GM23338 (cell line): ENCODE measurements at regions not wholly inside any gene's neighbourhood (a gene's known extent, or its start where the extent isn't known, plus 50 kb on each side); places are given as distances from the start of the nearest gene placed in this dataset.

Experiments
- ATAC-seq: fragments of 200-7000 bp; cut with Tn5 transposase; 3 replicates; pipeline ENCODE4 v1.9.1; 2020
- DNase-seq: peaks from one replicate; pipeline ENCODE4 v3.0.0-alpha.2; 2015; ENCODE audit warnings: low spot score
- H2AFZ ChIP-seq: fragments of 200-600 bp; sonication (generic); 2 replicates; pipeline ENCODE4 v1.8.0; 2016; ENCODE audit warnings: antibody characterized with exemption, mild to moderate bottlenecking, moderate library complexity
- H3F3A ChIP-seq: fragments of 200-600 bp; sonication (generic); replicated peaks from 2 replicates; pipeline ENCODE4 v1.8.0; 2017; ENCODE audit warnings: antibody characterized with exemption, mixed run types, low read depth
- H3K27ac ChIP-seq: fragments of 200-600 bp; sonication (generic); 2 replicates; pipeline ENCODE4 v1.6.1; 2016; ENCODE audit warnings: low read depth
- H3K27me3 ChIP-seq: fragments of 200-600 bp; sonication (generic); 2 replicates; pipeline ENCODE4 v1.8.0; 2016; ENCODE audit warnings: mild to moderate bottlenecking, mixed run types, moderate library complexity; ENCODE audit not compliant: insufficient read depth
- H3K36me3 ChIP-seq: fragments of 200-600 bp; sonication (generic); 2 replicates; pipeline ENCODE4 v1.8.0; 2016; ENCODE audit warnings: mild to moderate bottlenecking; ENCODE audit not compliant: insufficient read depth
- H3K4me1 ChIP-seq: fragments of 200-600 bp; sonication (generic); 2 replicates; pipeline ENCODE4 v1.8.0; 2016; ENCODE audit warnings: mild to moderate bottlenecking, moderate library complexity; ENCODE audit not compliant: insufficient read depth
- H3K4me2 ChIP-seq: fragments of 200-600 bp; sonication (generic); 2 replicates; pipeline ENCODE4 v1.7.1; 2017; ENCODE audit warnings: mixed run types
- H3K4me3 ChIP-seq: fragments of 200-600 bp; sonication (generic); 2 replicates; pipeline ENCODE4 v1.6.1; 2016; ENCODE audit warnings: mixed run types
- H3K79me2 ChIP-seq: fragments of 200-600 bp; sonication (generic); replicated peaks from 2 replicates; pipeline ENCODE4 v1.8.0; 2017; ENCODE audit warnings: mild to moderate bottlenecking; ENCODE audit not compliant: insufficient read depth
- H3K9me2 ChIP-seq: fragments of 200-600 bp; sonication (generic); 2 replicates; pipeline ENCODE4 v1.8.0; 2017; ENCODE audit not compliant: insufficient read depth
- H4K20me1 ChIP-seq: fragments of 200-600 bp; sonication (generic); replicated peaks from 2 replicates; pipeline ENCODE4 v1.8.0; 2017; ENCODE audit warnings: mild to moderate bottlenecking; ENCODE audit not compliant: insufficient read depth
- H3K27ac Mint-ChIP-seq: 2 replicates; pipeline ENCODE4 v1.8.0; 2020; ENCODE audit warnings: inconsistent platforms, mild to moderate bottlenecking, moderate library complexity, mixed read lengths
- H3K27me3 Mint-ChIP-seq: 3 replicates; pipeline ENCODE4 v1.8.0; 2022; ENCODE audit warnings: low read depth, mild to moderate bottlenecking, moderate library complexity, mixed read lengths, inconsistent platforms; ENCODE audit not compliant: insufficient read depth, poor library complexity
- H3K36me3 Mint-ChIP-seq: 3 replicates; pipeline ENCODE4 v1.8.0; 2021; ENCODE audit warnings: low read depth, mild to moderate bottlenecking, inconsistent platforms, moderate library complexity, mixed read lengths
- H3K4me1 Mint-ChIP-seq: 3 replicates; pipeline ENCODE4 v1.8.0; 2020; ENCODE audit warnings: mild to moderate bottlenecking, inconsistent platforms, mixed read lengths
- H3K4me3 Mint-ChIP-seq: 3 replicates; pipeline ENCODE4 v1.8.0; 2021; ENCODE audit warnings: moderate library complexity, mild to moderate bottlenecking, inconsistent platforms, mixed read lengths
- H3K9me3 Mint-ChIP-seq: 3 replicates; pipeline ENCODE4 v1.8.0; 2020; ENCODE audit warnings: moderate library complexity, mild to moderate bottlenecking, inconsistent platforms, mixed read lengths
- CREB1 ChIP-seq: fragments of 250-450 bp; sonication (Bioruptor Pico); IDR thresholded peaks from 2 replicates; pipeline ENCODE4 v1.5.0; 2020; ENCODE audit warnings: low read depth, mild to moderate bottlenecking, moderate library complexity
- EZH2 ChIP-seq: fragments of 200-600 bp; sonication (generic); IDR thresholded peaks from one replicate; pipeline ENCODE4 v1.8.0; 2017; ENCODE audit warnings: antibody characterized with exemption, mild to moderate bottlenecking, low read depth; ENCODE audit not compliant: unreplicated experiment
- EZH2phosphoT487 ChIP-seq: fragments of 200-600 bp; sonication (generic); IDR thresholded peaks from one replicate; pipeline ENCODE4 v1.8.1; 2018; ENCODE audit warnings: antibody characterized with exemption; ENCODE audit not compliant: unreplicated experiment
- JUNB ChIP-seq: IDR thresholded peaks from one replicate; pipeline ENCODE4 v1.6.1; 2016; ENCODE audit warnings: antibody characterized with exemption; ENCODE audit not compliant: unreplicated experiment
- NANOG ChIP-seq: IDR thresholded peaks from 2 replicates; pipeline ENCODE4 v1.6.1; 2016; ENCODE audit warnings: antibody characterized with exemption, borderline replicate concordance
- POLR2AphosphoS5 ChIP-seq: IDR thresholded peaks from 2 replicates; pipeline ENCODE4 v1.6.1; 2016; ENCODE audit warnings: antibody characterized with exemption, low read depth
- STAT1 ChIP-seq: IDR thresholded peaks from one replicate; pipeline ENCODE4 v1.6.1; 2016; ENCODE audit warnings: antibody characterized with exemption; ENCODE audit not compliant: unreplicated experiment
- ZNF114 ChIP-seq: fragments of 250-450 bp; sonication (Bioruptor Pico); IDR thresholded peaks from 2 replicates; pipeline ENCODE4 v1.5.0; 2020; ENCODE audit warnings: mild to moderate bottlenecking, moderate library complexity
- ZNF331 ChIP-seq: fragments of 250-450 bp; sonication (Bioruptor Pico); IDR thresholded peaks from 2 replicates; pipeline ENCODE4 v1.5.0; 2020; ENCODE audit warnings: low read depth, mild to moderate bottlenecking, moderate library complexity
- TF ChIP-seq, protein P1 (sequence below): IDR thresholded peaks from one replicate; pipeline ENCODE4 v1.6.1; 2018; ENCODE audit warnings: antibody characterized with exemption; ENCODE audit not compliant: unreplicated experiment
- TF ChIP-seq, protein P2 (sequence below), 2 experiments: fragments of 200-600 bp in 1 of 2; sonication (generic) in 1 of 2; conservative IDR thresholded peaks; 2 replicates each; pipeline versions ENCODE4 v1.5.1 to v1.6.1; 2016 to 2017; ENCODE audit warnings: antibody characterized with exemption in 2 of 2, low read depth in 2 of 2, mild to moderate bottlenecking in 2 of 2, moderate library complexity in 1 of 2
- TF ChIP-seq, protein P3 (sequence below): fragments of 250-450 bp; sonication (Bioruptor Pico); IDR thresholded peaks from 2 replicates; pipeline ENCODE4 v1.5.0; 2020; ENCODE audit warnings: mild to moderate bottlenecking, moderate library complexity
- TF ChIP-seq, protein P4 (sequence below): IDR thresholded peaks from 2 replicates; pipeline ENCODE4 v1.6.1; 2016; ENCODE audit warnings: antibody characterized with exemption

DNA sequence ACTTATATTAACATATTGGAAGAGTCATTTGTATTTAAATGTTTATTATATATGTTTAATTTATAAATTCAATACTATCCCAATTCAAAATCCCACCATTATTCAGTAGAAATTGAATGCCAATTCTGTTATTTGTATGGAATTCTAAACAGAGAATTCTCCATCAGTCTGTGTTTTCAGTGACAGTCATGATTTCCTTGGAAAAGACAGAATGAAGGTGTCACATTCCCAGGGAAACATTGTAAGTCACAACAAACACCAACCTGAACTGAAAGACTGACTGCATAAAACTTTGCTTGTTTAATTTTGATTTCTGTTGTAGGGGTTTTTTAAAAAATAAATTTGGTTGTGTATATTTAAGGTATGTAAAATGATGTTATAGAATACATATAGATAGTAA lies 769.8 kb upstream of the BCHE start:
- Histone ChIP-seq H3K27ac (no peak overlapping the region), H4K20me1 (no peaks in the 10 kb centered on the region), H3K36me3 (no peaks in the 10 kb centered on the region), H3K4me2 (no peak overlapping the region), H3K27me3 (no peaks in the 10 kb centered on the region), H3K4me3 (no peak overlapping the region), H3K4me1 (peaks cover 20% of the 10 kb centered on the region), H3F3A (no peaks in the 10 kb centered on the region), H2AFZ (no peak overlapping the region), H3K9me2 (no peaks in the 10 kb centered on the region), H3K79me2 (no peaks in the 10 kb centered on the region)
- no peak for TF ChIP-seq JUNB
- no peak for TF ChIP-seq NANOG
- TF ChIP-seq, protein P1, sequence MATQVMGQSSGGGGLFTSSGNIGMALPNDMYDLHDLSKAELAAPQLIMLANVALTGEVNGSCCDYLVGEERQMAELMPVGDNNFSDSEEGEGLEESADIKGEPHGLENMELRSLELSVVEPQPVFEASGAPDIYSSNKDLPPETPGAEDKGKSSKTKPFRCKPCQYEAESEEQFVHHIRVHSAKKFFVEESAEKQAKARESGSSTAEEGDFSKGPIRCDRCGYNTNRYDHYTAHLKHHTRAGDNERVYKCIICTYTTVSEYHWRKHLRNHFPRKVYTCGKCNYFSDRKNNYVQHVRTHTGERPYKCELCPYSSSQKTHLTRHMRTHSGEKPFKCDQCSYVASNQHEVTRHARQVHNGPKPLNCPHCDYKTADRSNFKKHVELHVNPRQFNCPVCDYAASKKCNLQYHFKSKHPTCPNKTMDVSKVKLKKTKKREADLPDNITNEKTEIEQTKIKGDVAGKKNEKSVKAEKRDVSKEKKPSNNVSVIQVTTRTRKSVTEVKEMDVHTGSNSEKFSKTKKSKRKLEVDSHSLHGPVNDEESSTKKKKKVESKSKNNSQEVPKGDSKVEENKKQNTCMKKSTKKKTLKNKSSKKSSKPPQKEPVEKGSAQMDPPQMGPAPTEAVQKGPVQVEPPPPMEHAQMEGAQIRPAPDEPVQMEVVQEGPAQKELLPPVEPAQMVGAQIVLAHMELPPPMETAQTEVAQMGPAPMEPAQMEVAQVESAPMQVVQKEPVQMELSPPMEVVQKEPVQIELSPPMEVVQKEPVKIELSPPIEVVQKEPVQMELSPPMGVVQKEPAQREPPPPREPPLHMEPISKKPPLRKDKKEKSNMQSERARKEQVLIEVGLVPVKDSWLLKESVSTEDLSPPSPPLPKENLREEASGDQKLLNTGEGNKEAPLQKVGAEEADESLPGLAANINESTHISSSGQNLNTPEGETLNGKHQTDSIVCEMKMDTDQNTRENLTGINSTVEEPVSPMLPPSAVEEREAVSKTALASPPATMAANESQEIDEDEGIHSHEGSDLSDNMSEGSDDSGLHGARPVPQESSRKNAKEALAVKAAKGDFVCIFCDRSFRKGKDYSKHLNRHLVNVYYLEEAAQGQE = no peak
- no peak for TF ChIP-seq ZNF114 (CRISPR knock-in tag)
- TF ChIP-seq STAT1 = no peak
- no peak for TF ChIP-seq POLR2AphosphoS5
- TF ChIP-seq, protein P2, sequence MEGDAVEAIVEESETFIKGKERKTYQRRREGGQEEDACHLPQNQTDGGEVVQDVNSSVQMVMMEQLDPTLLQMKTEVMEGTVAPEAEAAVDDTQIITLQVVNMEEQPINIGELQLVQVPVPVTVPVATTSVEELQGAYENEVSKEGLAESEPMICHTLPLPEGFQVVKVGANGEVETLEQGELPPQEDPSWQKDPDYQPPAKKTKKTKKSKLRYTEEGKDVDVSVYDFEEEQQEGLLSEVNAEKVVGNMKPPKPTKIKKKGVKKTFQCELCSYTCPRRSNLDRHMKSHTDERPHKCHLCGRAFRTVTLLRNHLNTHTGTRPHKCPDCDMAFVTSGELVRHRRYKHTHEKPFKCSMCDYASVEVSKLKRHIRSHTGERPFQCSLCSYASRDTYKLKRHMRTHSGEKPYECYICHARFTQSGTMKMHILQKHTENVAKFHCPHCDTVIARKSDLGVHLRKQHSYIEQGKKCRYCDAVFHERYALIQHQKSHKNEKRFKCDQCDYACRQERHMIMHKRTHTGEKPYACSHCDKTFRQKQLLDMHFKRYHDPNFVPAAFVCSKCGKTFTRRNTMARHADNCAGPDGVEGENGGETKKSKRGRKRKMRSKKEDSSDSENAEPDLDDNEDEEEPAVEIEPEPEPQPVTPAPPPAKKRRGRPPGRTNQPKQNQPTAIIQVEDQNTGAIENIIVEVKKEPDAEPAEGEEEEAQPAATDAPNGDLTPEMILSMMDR (conservative IDR thresholded peaks at IDR 0.05; ENCODE audit: low read depth in 2 of 2) = no peak
- TF ChIP-seq EZH2phosphoT487 = no peak
- TF ChIP-seq, protein P3, sequence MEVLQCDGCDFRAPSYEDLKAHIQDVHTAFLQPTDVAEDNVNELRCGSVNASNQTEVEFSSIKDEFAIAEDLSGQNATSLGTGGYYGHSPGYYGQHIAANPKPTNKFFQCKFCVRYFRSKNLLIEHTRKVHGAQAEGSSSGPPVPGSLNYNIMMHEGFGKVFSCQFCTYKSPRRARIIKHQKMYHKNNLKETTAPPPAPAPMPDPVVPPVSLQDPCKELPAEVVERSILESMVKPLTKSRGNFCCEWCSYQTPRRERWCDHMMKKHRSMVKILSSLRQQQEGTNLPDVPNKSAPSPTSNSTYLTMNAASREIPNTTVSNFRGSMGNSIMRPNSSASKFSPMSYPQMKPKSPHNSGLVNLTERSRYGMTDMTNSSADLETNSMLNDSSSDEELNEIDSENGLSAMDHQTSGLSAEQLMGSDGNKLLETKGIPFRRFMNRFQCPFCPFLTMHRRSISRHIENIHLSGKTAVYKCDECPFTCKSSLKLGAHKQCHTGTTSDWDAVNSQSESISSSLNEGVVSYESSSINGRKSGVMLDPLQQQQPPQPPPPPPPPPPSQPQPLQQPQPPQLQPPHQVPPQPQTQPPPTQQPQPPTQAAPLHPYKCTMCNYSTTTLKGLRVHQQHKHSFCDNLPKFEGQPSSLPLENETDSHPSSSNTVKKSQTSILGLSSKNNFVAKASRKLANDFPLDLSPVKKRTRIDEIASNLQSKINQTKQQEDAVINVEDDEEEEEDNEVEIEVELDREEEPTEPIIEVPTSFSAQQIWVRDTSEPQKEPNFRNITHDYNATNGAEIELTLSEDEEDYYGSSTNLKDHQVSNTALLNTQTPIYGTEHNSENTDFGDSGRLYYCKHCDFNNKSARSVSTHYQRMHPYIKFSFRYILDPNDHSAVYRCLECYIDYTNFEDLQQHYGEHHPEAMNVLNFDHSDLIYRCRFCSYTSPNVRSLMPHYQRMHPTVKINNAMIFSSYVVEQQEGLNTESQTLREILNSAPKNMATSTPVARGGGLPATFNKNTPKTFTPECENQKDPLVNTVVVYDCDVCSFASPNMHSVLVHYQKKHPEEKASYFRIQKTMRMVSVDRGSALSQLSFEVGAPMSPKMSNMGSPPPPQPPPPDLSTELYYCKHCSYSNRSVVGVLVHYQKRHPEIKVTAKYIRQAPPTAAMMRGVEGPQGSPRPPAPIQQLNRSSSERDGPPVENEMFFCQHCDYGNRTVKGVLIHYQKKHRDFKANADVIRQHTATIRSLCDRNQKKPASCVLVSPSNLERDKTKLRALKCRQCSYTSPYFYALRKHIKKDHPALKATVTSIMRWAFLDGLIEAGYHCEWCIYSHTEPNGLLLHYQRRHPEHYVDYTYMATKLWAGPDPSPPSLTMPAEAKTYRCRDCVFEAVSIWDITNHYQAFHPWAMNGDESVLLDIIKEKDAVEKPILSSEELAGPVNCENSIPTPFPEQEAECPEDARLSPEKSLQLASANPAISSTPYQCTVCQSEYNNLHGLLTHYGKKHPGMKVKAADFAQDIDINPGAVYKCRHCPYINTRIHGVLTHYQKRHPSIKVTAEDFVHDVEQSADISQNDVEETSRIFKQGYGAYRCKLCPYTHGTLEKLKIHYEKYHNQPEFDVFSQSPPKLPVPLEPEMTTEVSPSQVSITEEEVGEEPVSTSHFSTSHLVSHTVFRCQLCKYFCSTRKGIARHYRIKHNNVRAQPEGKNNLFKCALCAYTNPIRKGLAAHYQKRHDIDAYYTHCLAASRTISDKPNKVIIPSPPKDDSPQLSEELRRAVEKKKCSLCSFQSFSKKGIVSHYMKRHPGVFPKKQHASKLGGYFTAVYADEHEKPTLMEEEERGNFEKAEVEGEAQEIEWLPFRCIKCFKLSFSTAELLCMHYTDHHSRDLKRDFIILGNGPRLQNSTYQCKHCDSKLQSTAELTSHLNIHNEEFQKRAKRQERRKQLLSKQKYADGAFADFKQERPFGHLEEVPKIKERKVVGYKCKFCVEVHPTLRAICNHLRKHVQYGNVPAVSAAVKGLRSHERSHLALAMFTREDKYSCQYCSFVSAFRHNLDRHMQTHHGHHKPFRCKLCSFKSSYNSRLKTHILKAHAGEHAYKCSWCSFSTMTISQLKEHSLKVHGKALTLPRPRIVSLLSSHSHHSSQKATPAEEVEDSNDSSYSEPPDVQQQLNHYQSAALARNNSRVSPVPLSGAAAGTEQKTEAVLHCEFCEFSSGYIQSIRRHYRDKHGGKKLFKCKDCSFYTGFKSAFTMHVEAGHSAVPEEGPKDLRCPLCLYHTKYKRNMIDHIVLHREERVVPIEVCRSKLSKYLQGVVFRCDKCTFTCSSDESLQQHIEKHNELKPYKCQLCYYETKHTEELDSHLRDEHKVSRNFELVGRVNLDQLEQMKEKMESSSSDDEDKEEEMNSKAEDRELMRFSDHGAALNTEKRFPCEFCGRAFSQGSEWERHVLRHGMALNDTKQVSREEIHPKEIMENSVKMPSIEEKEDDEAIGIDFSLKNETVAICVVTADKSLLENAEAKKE (CRISPR knock-in tag) = no peak
- no peak for TF ChIP-seq ZNF331 (CRISPR knock-in tag)
- no peak for TF ChIP-seq EZH2
- TF ChIP-seq CREB1 = no peak
- TF ChIP-seq, protein P4, sequence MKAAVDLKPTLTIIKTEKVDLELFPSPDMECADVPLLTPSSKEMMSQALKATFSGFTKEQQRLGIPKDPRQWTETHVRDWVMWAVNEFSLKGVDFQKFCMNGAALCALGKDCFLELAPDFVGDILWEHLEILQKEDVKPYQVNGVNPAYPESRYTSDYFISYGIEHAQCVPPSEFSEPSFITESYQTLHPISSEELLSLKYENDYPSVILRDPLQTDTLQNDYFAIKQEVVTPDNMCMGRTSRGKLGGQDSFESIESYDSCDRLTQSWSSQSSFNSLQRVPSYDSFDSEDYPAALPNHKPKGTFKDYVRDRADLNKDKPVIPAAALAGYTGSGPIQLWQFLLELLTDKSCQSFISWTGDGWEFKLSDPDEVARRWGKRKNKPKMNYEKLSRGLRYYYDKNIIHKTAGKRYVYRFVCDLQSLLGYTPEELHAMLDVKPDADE = no peak
- H3K27me3 Mint-ChIP-seq = no peaks in the 10 kb centered on the region
- DNase-seq (no peak), ATAC-seq (no peak)
- H3K27ac Mint-ChIP-seq = no peak overlapping the region; the same call in 1 of the 2 replicates
- peaks cover 14% of the 10 kb centered on the region for H3K4me1 Mint-ChIP-seq
- H3K9me3 Mint-ChIP-seq = no peaks in the 10 kb centered on the region
- H3K36me3 Mint-ChIP-seq = no peaks in the 10 kb centered on the region
- H3K4me3 Mint-ChIP-seq = no peak overlapping the region
